Keratinocyte (primary cell): ENCODE measurements at regions not wholly inside any gene's neighbourhood (a gene's known extent, or its start where the extent isn't known, plus 50 kb on each side); places are given as distances from the start of the nearest gene placed in this dataset.

Experiments used
- DNase-seq: peaks from one replicate; pipeline ENCODE4 v3.0.0-alpha.2; 2011; ENCODE audit warnings: low read depth, missing footprints, low spot score
- FAIRE-seq: peaks from 2 replicates; lab custom pipeline; 2011; peaks lifted over from hg19 to GRCh38; lab: Jason Lieb, UNC
- H2AFZ ChIP-seq: 2 replicates; pipeline ENCODE4 v1.6.0; 2012; ENCODE audit warnings: low read length, control low read depth, inconsistent platforms; ENCODE audit not compliant: control insufficient read depth
- H3K27ac ChIP-seq: 2 replicates; pipeline ENCODE4 v1.5.1; 2011; ENCODE audit warnings: low read length; ENCODE audit not compliant: control insufficient read depth, insufficient read depth
- H3K27me3 ChIP-seq: 3 replicates; pipeline ENCODE4 v1.6.0; 2011; ENCODE audit warnings: low read length; ENCODE audit not compliant: control insufficient read depth, insufficient read depth; ENCODE audit errors: extremely low read depth
- H3K36me3 ChIP-seq, 2 experiments: 2 replicates in 1 of 2; 3 replicates in 1 of 2; pipeline ENCODE4 v1.5.1; 2011; ENCODE audit warnings: low read length in 2 of 2, mild to moderate bottlenecking in 1 of 2; ENCODE audit not compliant: control insufficient read depth in 2 of 2, insufficient read depth in 2 of 2; ENCODE audit errors: extremely low read depth in 1 of 2
- H3K4me1 ChIP-seq: 3 replicates; pipeline ENCODE4 v1.5.1; 2011; ENCODE audit warnings: low read length; ENCODE audit not compliant: control insufficient read depth, insufficient read depth; ENCODE audit errors: extremely low read depth
- H3K4me2 ChIP-seq: 3 replicates; pipeline ENCODE4 v1.6.0; 2011; ENCODE audit warnings: low read depth, low read length; ENCODE audit not compliant: control insufficient read depth, insufficient read depth; ENCODE audit errors: extremely low read depth
- H3K4me3 ChIP-seq, 3 experiments: fragments of 200-600 bp in 1 of 3; sonication (generic) in 1 of 3; 2 replicates in 2 of 3; 3 replicates in 1 of 3; pipeline ENCODE4 v1.5.1; 2011 to 2016; ENCODE audit warnings: low read length in 3 of 3, mild to moderate bottlenecking in 3 of 3, control low read depth in 2 of 3, inconsistent platforms in 1 of 3, low read depth in 1 of 3, mixed read lengths in 1 of 3, mixed run types in 1 of 3, moderate library complexity in 1 of 3; ENCODE audit not compliant: control insufficient read depth in 2 of 3, insufficient read depth in 2 of 3; ENCODE audit errors: extremely low read depth in 1 of 3
- H3K79me2 ChIP-seq: 2 replicates; pipeline ENCODE4 v1.6.0; 2012; ENCODE audit warnings: low read length; ENCODE audit not compliant: control insufficient read depth, insufficient read depth
- H3K9ac ChIP-seq: 3 replicates; pipeline ENCODE4 v1.6.0; 2011; ENCODE audit warnings: low read length; ENCODE audit not compliant: control insufficient read depth, insufficient read depth; ENCODE audit errors: extremely low read depth
- H3K9me1 ChIP-seq: 3 replicates; pipeline ENCODE4 v1.6.0; 2011; ENCODE audit warnings: low read length; ENCODE audit not compliant: control insufficient read depth, insufficient read depth; ENCODE audit errors: extremely low read depth
- H3K9me3 ChIP-seq: 2 replicates; pipeline ENCODE4 v1.5.1; 2012; ENCODE audit warnings: low read depth, low read length; ENCODE audit not compliant: control insufficient read depth
- H4K20me1 ChIP-seq: 3 replicates; pipeline ENCODE4 v1.6.0; 2011; ENCODE audit warnings: low read length; ENCODE audit not compliant: control insufficient read depth, insufficient read depth; ENCODE audit errors: extremely low read depth
- EZH2 ChIP-seq: IDR thresholded peaks from one replicate; pipeline ENCODE4 v1.6.1; 2012; ENCODE audit warnings: inconsistent platforms, mild to moderate bottlenecking, low read length, moderate library complexity
- dilution Hi-C: fragments of 300-500 bp; cut with MboI; formaldehyde crosslinking; loops from one replicate; pipeline ENCODE4 v1.7.0; 2020; ENCODE audit warnings: low sequenced_read_pairs; ENCODE audit not compliant: extremely low pct_ligation_motif_present
- TF ChIP-seq, protein P1 (sequence below), 3 experiments: IDR thresholded peaks in 1 of 3; conservative IDR thresholded peaks in 1 of 3; optimal IDR thresholded peaks in 1 of 3; 2 replicates in 2 of 3; 3 replicates in 1 of 3; pipeline versions ENCODE3 to v1.5.1; 2011; ENCODE audit warnings: low read length in 3 of 3, mild to moderate bottlenecking in 3 of 3, moderate library complexity in 2 of 3, control low read depth in 1 of 3, inconsistent platforms in 1 of 3; ENCODE audit not compliant: insufficient read depth in 2 of 3; ENCODE audit errors: extremely low read depth in 1 of 3

GRCh38 chr12:102740141-102740955 lies 176.7 kb downstream of the PAH start:
- H3K9me1 ChIP-seq, result no peaks in the 10 kb centered on the region
- dilution Hi-C loops, result no loop called here
- TF ChIP-seq, protein P1, sequence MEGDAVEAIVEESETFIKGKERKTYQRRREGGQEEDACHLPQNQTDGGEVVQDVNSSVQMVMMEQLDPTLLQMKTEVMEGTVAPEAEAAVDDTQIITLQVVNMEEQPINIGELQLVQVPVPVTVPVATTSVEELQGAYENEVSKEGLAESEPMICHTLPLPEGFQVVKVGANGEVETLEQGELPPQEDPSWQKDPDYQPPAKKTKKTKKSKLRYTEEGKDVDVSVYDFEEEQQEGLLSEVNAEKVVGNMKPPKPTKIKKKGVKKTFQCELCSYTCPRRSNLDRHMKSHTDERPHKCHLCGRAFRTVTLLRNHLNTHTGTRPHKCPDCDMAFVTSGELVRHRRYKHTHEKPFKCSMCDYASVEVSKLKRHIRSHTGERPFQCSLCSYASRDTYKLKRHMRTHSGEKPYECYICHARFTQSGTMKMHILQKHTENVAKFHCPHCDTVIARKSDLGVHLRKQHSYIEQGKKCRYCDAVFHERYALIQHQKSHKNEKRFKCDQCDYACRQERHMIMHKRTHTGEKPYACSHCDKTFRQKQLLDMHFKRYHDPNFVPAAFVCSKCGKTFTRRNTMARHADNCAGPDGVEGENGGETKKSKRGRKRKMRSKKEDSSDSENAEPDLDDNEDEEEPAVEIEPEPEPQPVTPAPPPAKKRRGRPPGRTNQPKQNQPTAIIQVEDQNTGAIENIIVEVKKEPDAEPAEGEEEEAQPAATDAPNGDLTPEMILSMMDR (optimal IDR thresholded peaks at IDR 0.05 in 1 of 3, IDR thresholded peaks at IDR 0.05 in 1 of 3, conservative IDR thresholded peaks at IDR 0.05 in 1 of 3; ENCODE audit: extremely low read depth in 1 of 3, insufficient read depth in 2 of 3, low read length in 3 of 3), result peak in 2 of 3 experiments; percentile 4 to 13
- no peak for TF ChIP-seq EZH2
- no peaks in the 10 kb centered on the region for H3K4me1 ChIP-seq
- no peaks in the 10 kb centered on the region for H3K9me3 ChIP-seq
- H3K27ac ChIP-seq, result no peak overlapping the region
- H3K79me2 ChIP-seq, result no peaks in the 10 kb centered on the region
- no peak overlapping the region for H3K4me3 ChIP-seq
- no peaks in the 10 kb centered on the region for H4K20me1 ChIP-seq
- no peak overlapping the region for H3K9ac ChIP-seq
- H2AFZ ChIP-seq, result no peak overlapping the region
- FAIRE-seq, result no peak
- DNase-seq, result no peak
- H3K4me2 ChIP-seq, result no peak overlapping the region
- H3K36me3 ChIP-seq, result no peaks in the 10 kb centered on the region
- no peaks in the 10 kb centered on the region for H3K27me3 ChIP-seq

- Histone ChIP-seq H2AFZ (no peak overlapping the region), H3K9ac (no peak overlapping the region), H3K36me3 (no peaks in the 10 kb centered on the region), H3K9me3 (no peaks in the 10 kb centered on the region), H4K20me1 (no peaks in the 10 kb centered on the region), H3K4me2 (no peak overlapping the region), H3K79me2 (no peaks in the 10 kb centered on the region), H3K9me1 (no peaks in the 10 kb centered on the region), H3K4me3 (no peak overlapping the region), H3K4me1 (no peaks in the 10 kb centered on the region), H3K27me3 (no peaks in the 10 kb centered on the region), H3K27ac (no peak overlapping the region)
- DNase-seq (no peak), FAIRE-seq (no peak)
- dilution Hi-C loops, result no loop called here
- TF ChIP-seq, protein P1 (optimal IDR thresholded peaks at IDR 0.05 in 1 of 3, IDR thresholded peaks at IDR 0.05 in 1 of 3, conservative IDR thresholded peaks at IDR 0.05 in 1 of 3; ENCODE audit: extremely low read depth in 1 of 3, insufficient read depth in 2 of 3, low read length in 3 of 3), result no peak
- no peak for TF ChIP-seq EZH2
Measured at GRCh38 chr12:102736328-102736727, 180.7 kb downstream of the PAH start.
